ENCODE measurements at regions not wholly inside any gene's neighbourhood (a gene's known extent, or its start where the extent isn't known, plus 50 kb on each side); places are given as distances from the start of the nearest gene placed in this dataset.

- DNase-seq (no peak), ATAC-seq (ENCODE audit: poor library complexity) (no peak)
- intact Hi-C loops (cut with DNase I) = no loop called here
Measured at GRCh38 chr14:71365361-71365760, 458.1 kb downstream of the PCNX1 start.

GRCh38 chr14:71366861-71367260 is 459.6 kb downstream of the PCNX1 start:
- DNase-seq = no peak

GRCh38 chr14:71371711-71372396 is 464.6 kb downstream of the PCNX1 start:
- intact Hi-C loops (cut with DNase I) = no loop called here
- ATAC-seq (ENCODE audit: poor library complexity) = no peak
- DNase-seq = no peak

More at GRCh38 chr14:71366861-71367260, 459.6 kb downstream of the PCNX1 start:
- intact Hi-C loops (cut with DNase I) = no loop called here
- no peak for ATAC-seq (ENCODE audit: poor library complexity)

- no peak for ATAC-seq (ENCODE audit: poor library complexity)
- no peak for DNase-seq
- intact Hi-C loops (cut with DNase I) = no loop called here
Measured at GRCh38 chr14:71372411-71372838, 465.2 kb downstream of the PCNX1 start.

GRCh38 chr14:71373773-71374172 is 466.5 kb downstream of the PCNX1 start:
- DNase-seq (no peak), ATAC-seq (ENCODE audit: poor library complexity) (no peak)
- intact Hi-C loops (cut with DNase I) = no loop called here

- ATAC-seq (ENCODE audit: poor library complexity) = no peak
- DNase-seq = no peak
- intact Hi-C loops (cut with DNase I) = no loop called here
Measured at GRCh38 chr14:71374989-71375388, 467.7 kb downstream of the PCNX1 start.

GRCh38 chr14:71377099-71377498 is 469.8 kb downstream of the PCNX1 start:
- DNase-seq (peak; percentile 41), ATAC-seq (ENCODE audit: poor library complexity) (no peak)

GRCh38 chr14:71380271-71380670 is 473.0 kb downstream of the PCNX1 start:
- DNase-seq = no peak
- intact Hi-C loops (cut with DNase I) = no loop called here
- ATAC-seq (ENCODE audit: poor library complexity) = no peak

More at GRCh38 chr14:71377099-71377498, 469.8 kb downstream of the PCNX1 start:
- intact Hi-C loops (cut with DNase I) = no loop called here

- DNase-seq = no peak
- ATAC-seq (ENCODE audit: poor library complexity) = no peak
- intact Hi-C loops (cut with DNase I) = no loop called here
Measured at GRCh38 chr14:71381814-71382213, 474.6 kb downstream of the PCNX1 start.

GRCh38 chr14:71382315-71382714 is 475.1 kb downstream of the PCNX1 start:
- DNase-seq = no peak
- intact Hi-C loops (cut with DNase I) = no loop called here
- ATAC-seq (ENCODE audit: poor library complexity) = no peak

GRCh38 chr14:71383510-71383909 is 476.3 kb downstream of the PCNX1 start:
- ATAC-seq (ENCODE audit: poor library complexity) (no peak), DNase-seq (no peak)
- intact Hi-C loops (cut with DNase I) = no loop called here

GRCh38 chr14:71384007-71384845 is 477.0 kb downstream of the PCNX1 start:
- ATAC-seq (ENCODE audit: poor library complexity) = no peak
- intact Hi-C loops (cut with DNase I) = no loop called here
- DNase-seq = no peak

- no peak for ATAC-seq (ENCODE audit: poor library complexity)
- intact Hi-C loops (cut with DNase I) = no loop called here
- no peak for DNase-seq
Measured at GRCh38 chr14:71387753-71388152, 480.5 kb downstream of the PCNX1 start.

- no peak for DNase-seq
- ATAC-seq (ENCODE audit: poor library complexity) = no peak
- intact Hi-C loops (cut with DNase I) = no loop called here
Measured at GRCh38 chr14:71388336-71388735, 481.1 kb downstream of the PCNX1 start.

- ATAC-seq (ENCODE audit: poor library complexity) = no peak
- intact Hi-C loops (cut with DNase I) = no loop called here
- DNase-seq = no peak
Measured at GRCh38 chr14:71388862-71389261, 481.6 kb downstream of the PCNX1 start.

- intact Hi-C loops (cut with DNase I) = no loop called here
- ATAC-seq (ENCODE audit: poor library complexity) (no peak), DNase-seq (no peak)
Measured at GRCh38 chr14:71394386-71394785, 487.1 kb downstream of the PCNX1 start.

- ATAC-seq (ENCODE audit: poor library complexity) = no peak
- intact Hi-C loops (cut with DNase I) = no loop called here
Measured at GRCh38 chr14:71395151-71395604, 487.9 kb downstream of the PCNX1 start.

GRCh38 chr14:71395636-71396035 is 488.4 kb downstream of the PCNX1 start:
- intact Hi-C loops (cut with DNase I) = no loop called here
- DNase-seq = no peak
- no peak for ATAC-seq (ENCODE audit: poor library complexity)

More at GRCh38 chr14:71395151-71395604, 487.9 kb downstream of the PCNX1 start:
- no peak for DNase-seq

GRCh38 chr14:71396050-71396677 is 488.9 kb downstream of the PCNX1 start:
- no peak for DNase-seq
- ATAC-seq (ENCODE audit: poor library complexity) = no peak
- intact Hi-C loops (cut with DNase I) = no loop called here

- intact Hi-C loops (cut with DNase I) = no loop called here
- ATAC-seq (ENCODE audit: poor library complexity) (no peak), DNase-seq (no peak)
Measured at GRCh38 chr14:71397371-71397770, 490.1 kb downstream of the PCNX1 start.

Measured in Right ventricle myocardium superior (tissue), 1 donor.